Astrocyte of the cerebellum (primary cell): ENCODE measurements at regions not wholly inside any gene's neighbourhood (a gene's known extent, or its start where the extent isn't known, plus 50 kb on each side); places are given as distances from the start of the nearest gene placed in this dataset.

Experiments used
- DNase-seq: peaks from one replicate; pipeline ENCODE4 v3.0.0-alpha.2; 2011; ENCODE audit warnings: low read depth
- H3K4me3 ChIP-seq: 2 replicates; pipeline ENCODE4 v1.5.1; 2011; ENCODE audit warnings: mild to moderate bottlenecking, low read depth, low read length, moderate library complexity
- in situ Hi-C: cut with HindIII; loops from 2 replicates; pipeline ENCODE4 v1.10.0; 2017; ENCODE audit warnings: low sequenced_read_pairs
- TF ChIP-seq, protein P1 (sequence below): IDR thresholded peaks from 2 replicates; pipeline ENCODE4 v1.5.1; 2012; ENCODE audit warnings: low read length, low read depth, moderate library complexity, mild to moderate bottlenecking; ENCODE audit errors: missing control alignments

DNA sequence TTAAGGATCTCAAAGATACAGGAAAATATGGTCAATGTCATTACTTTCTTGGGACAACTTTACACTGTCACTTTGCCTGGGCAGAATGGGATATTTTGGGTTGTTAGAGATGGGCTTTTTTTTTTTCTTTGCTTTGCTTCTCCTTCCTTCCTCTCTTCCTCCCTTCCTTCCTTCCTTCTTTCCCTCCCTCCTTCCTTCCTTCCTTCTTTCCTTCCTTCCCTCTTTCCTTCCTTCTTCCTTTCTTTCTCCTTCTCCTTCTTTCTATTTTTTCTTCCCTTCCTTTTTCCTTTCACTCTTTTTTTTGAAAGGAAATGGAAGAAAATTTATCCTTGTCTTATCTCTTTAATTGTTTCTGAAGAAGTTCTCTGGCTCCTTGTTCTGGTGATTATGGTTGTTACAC is 180.0 kb upstream of the CCDC68 start:
- H3K4me3 ChIP-seq: no peak overlapping the region
- in situ Hi-C loops: no loop called here
- TF ChIP-seq, protein P1, sequence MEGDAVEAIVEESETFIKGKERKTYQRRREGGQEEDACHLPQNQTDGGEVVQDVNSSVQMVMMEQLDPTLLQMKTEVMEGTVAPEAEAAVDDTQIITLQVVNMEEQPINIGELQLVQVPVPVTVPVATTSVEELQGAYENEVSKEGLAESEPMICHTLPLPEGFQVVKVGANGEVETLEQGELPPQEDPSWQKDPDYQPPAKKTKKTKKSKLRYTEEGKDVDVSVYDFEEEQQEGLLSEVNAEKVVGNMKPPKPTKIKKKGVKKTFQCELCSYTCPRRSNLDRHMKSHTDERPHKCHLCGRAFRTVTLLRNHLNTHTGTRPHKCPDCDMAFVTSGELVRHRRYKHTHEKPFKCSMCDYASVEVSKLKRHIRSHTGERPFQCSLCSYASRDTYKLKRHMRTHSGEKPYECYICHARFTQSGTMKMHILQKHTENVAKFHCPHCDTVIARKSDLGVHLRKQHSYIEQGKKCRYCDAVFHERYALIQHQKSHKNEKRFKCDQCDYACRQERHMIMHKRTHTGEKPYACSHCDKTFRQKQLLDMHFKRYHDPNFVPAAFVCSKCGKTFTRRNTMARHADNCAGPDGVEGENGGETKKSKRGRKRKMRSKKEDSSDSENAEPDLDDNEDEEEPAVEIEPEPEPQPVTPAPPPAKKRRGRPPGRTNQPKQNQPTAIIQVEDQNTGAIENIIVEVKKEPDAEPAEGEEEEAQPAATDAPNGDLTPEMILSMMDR: no peak
- DNase-seq: no peak

DNA sequence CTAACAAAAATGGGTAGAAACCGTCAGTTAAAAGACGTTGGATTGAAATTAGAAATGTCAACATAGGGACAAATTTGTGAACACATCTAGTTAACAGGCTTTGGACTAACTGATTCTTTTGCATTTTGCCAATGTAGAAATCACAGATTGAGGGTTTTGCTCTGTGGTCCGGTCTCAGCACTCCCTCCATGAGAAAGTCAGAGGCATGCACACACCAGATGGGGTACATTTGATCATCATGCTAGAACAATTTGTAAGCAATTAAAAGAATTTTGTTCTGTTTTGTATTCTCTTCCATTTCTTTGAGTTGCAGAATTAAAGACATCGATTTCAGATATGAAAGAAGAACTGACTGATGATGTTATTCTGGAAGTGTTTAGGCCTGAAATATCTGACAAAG is 179.1 kb upstream of the CCDC68 start:
- in situ Hi-C loops: no loop called here
- no peak overlapping the region for H3K4me3 ChIP-seq
- no peak for DNase-seq
- TF ChIP-seq, protein P1: no peak

- TF ChIP-seq, protein P1: no peak
- in situ Hi-C loops: no loop called here
- no peak overlapping the region for H3K4me3 ChIP-seq
- no peak for DNase-seq
Measured at GRCh38 chr18:55137602-55138001, 178.3 kb upstream of the CCDC68 start.

- DNase-seq: no peak
- TF ChIP-seq, protein P1: no peak
- H3K4me3 ChIP-seq: no peak overlapping the region
- in situ Hi-C loops: no loop called here
Measured at GRCh38 chr18:55136864-55137263, 177.6 kb upstream of the CCDC68 start.

DNA sequence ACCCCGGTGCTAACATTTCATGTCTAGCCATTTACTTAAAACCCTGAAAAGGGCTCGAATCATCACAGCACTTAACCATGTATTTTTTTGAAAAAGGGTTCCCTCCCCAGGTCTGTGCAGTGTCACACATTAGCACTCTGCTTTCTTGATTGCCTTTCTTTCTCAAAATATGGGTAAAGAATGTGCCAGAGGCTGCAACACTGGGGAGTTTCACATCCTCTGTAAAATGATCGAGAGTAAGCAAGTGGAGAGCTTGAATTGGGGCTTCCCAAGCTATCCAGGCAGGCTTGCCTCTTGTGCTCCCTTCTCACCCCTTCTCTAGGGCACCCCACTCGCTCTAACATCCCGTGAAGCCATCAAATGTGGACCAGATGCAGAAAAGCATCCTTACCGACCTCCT is 177.0 kb upstream of the CCDC68 start:
- DNase-seq: no peak
- H3K4me3 ChIP-seq: no peak overlapping the region
- in situ Hi-C loops: no loop called here
- TF ChIP-seq, protein P1: no peak

- TF ChIP-seq, protein P1: no peak
- in situ Hi-C loops: no loop called here
- H3K4me3 ChIP-seq: no peak overlapping the region
- DNase-seq: no peak
Measured at GRCh38 chr18:55133378-55133777, 174.1 kb upstream of the CCDC68 start.

DNA sequence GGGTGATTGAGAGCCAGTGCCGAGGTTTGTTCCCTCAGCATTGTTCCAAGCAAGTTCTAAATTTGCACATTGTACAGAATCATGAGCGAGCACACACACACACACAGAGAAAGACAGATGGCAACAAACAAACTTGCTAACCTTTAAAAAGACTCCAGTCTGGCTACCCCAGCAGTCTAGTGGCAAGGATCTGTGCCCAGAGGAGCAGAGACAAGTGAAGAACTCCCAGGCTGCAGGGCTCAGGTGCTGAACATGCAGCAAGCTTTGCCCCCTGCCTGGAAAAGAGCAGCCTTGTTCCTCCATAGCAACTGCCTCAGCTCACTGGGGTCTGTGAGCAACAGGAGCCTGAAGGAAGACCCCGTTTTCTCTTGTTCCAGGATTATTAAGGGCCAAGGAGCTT is 169.2 kb upstream of the CCDC68 start:
- no peak for DNase-seq
- in situ Hi-C loops: no loop called here
- no peak overlapping the region for H3K4me3 ChIP-seq
- TF ChIP-seq, protein P1: no peak
